ENCODE measurements at regions not wholly inside any gene's neighbourhood (a gene's known extent, or its start where the extent isn't known, plus 50 kb on each side); places are given as distances from the start of the nearest gene placed in this dataset.

DNA sequence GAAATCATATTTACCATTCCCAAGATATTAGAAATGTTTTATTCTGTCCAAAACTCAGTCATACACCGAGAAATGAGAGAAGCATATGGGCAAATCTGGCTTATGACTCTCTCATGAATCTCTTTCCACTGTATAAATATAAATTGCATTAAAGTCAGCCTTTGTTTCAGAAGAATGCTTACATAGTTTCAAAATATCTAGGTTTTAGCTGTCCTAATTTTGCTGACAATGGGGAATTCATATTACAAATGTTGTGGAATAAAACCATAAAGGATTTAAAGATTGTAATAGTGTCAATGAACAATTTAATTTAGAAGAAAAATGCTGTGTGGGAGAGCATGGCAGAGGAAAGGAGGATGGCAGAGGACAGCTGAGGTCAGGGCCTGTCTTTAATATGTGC, 185.0 kb upstream of the THSD7A start:
- TF ChIP-seq POLR2A (IDR thresholded peaks at IDR 0.05), result no peak
- TF ChIP-seq, protein P1, sequence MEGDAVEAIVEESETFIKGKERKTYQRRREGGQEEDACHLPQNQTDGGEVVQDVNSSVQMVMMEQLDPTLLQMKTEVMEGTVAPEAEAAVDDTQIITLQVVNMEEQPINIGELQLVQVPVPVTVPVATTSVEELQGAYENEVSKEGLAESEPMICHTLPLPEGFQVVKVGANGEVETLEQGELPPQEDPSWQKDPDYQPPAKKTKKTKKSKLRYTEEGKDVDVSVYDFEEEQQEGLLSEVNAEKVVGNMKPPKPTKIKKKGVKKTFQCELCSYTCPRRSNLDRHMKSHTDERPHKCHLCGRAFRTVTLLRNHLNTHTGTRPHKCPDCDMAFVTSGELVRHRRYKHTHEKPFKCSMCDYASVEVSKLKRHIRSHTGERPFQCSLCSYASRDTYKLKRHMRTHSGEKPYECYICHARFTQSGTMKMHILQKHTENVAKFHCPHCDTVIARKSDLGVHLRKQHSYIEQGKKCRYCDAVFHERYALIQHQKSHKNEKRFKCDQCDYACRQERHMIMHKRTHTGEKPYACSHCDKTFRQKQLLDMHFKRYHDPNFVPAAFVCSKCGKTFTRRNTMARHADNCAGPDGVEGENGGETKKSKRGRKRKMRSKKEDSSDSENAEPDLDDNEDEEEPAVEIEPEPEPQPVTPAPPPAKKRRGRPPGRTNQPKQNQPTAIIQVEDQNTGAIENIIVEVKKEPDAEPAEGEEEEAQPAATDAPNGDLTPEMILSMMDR (IDR thresholded peaks at IDR 0.05), result no peak

All from heart left ventricle (tissue), 13 donors.